Esophagus muscularis mucosa (tissue), 4 donors: ENCODE measurements at regions not wholly inside any gene's neighbourhood (a gene's known extent, or its start where the extent isn't known, plus 50 kb on each side); places are given as distances from the start of the nearest gene placed in this dataset.
"Not testable (repeated sequence)": the region's sequence is repeated elsewhere in the genome, so short reads cannot be mapped to it uniquely, and the experiment has no call there.

Experiments used
- DNase-seq: peaks from one replicate; pipeline ENCODE4 v3.0.0-alpha.2; 2017; ENCODE audit errors: extremely low spot score
- H3K27ac ChIP-seq, 4 donors: fragments of 200-600 bp; sonication (generic); replicated peaks in 1 of 4; 1 replicate in 3 of 4; 2 replicates in 1 of 4; pipeline ENCODE4 v1.5.1; 2016 to 2019; ENCODE audit warnings: mild to moderate bottlenecking in 1 of 4
- H3K27me3 ChIP-seq, 4 donors: fragments of 200-600 bp; sonication (generic); one replicate each; pipeline versions ENCODE4 v1.5.1 to v1.6.0; 2016 to 2019
- H3K36me3 ChIP-seq, 4 donors: fragments of 200-600 bp; sonication (generic); one replicate each; pipeline ENCODE4 v1.5.1; 2016 to 2019
- H3K4me1 ChIP-seq, 4 donors: fragments of 200-600 bp; sonication (generic); one replicate each; pipeline ENCODE4 v1.5.1; 2016 to 2019
- H3K4me3 ChIP-seq, 4 donors: fragments of 200-600 bp; sonication (generic); 1 replicate in 2 of 4; 2 replicates in 2 of 4; pipeline ENCODE4 v1.5.1; 2016 to 2019; ENCODE audit warnings: mild to moderate bottlenecking in 4 of 4, moderate library complexity in 1 of 4
- H3K9me3 ChIP-seq, 4 donors: fragments of 200-600 bp; sonication (generic); 1 replicate in 3 of 4; 2 replicates in 1 of 4; pipeline ENCODE4 v1.5.1; 2016 to 2019
- EP300 ChIP-seq: sonication (generic); formaldehyde crosslinking; IDR thresholded peaks from one replicate; pipeline ENCODE4 v1.6.1; 2017; ENCODE audit warnings: antibody characterized with exemption
- POLR2A ChIP-seq: fragments of 450-650 bp; IDR thresholded peaks from one replicate; pipeline ENCODE4 v1.6.1; 2017; ENCODE audit warnings: antibody characterized with exemption, moderate library complexity, mild to moderate bottlenecking, low read depth
- POLR2AphosphoS5 ChIP-seq, 2 donors: sonication (generic); formaldehyde crosslinking; IDR thresholded peaks; one replicate each; pipeline ENCODE4 v1.6.1; 2017; ENCODE audit warnings: antibody characterized with exemption in 2 of 2
- WGBS: methylation state at CpG from one replicate; pipeline ENCODE4 v1.1.5; 2018; 5-methylcytosine and 5-hydroxymethylcytosine counted together
- intact Hi-C: fragments of 100-400 bp; cut with DNase I; formaldehyde crosslinking; loops from one replicate; pipeline ENCODE4 v1.15.1; 2023
- TF ChIP-seq, protein P1 (sequence below), 3 experiments: fragments of 200-600 bp in 2 of 3; fragments of 450-650 bp in 1 of 3; sonication (generic) in 2 of 3; IDR thresholded peaks; one replicate each; pipeline ENCODE4 v1.5.1; 2017 to 2019; ENCODE audit warnings: antibody characterized with exemption in 3 of 3, mild to moderate bottlenecking in 2 of 3, moderate library complexity in 1 of 3

DNA sequence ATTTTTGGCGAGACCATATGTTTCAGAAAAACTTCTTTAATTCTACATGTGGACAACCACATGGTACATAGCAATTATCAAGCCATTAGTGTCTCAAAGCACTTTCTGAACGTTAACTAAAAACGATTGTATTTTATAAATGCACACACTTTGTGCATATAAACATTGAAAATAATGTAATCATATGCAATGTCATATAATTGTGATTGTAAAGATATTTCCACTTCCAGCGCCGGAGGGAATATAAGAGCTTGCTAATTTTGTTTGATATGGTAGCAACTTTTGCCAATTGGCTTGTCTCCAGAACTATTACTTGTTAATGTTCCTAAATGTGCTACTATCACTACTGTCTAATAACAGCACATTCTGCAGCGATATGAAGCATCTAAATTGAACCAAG, 162.3 kb upstream of the SMIM31 start:
- TF ChIP-seq POLR2A (no peak), POLR2AphosphoS5 (IDR thresholded peaks at IDR 0.05) (no peak), EP300 (no peak)
- TF ChIP-seq, protein P1, sequence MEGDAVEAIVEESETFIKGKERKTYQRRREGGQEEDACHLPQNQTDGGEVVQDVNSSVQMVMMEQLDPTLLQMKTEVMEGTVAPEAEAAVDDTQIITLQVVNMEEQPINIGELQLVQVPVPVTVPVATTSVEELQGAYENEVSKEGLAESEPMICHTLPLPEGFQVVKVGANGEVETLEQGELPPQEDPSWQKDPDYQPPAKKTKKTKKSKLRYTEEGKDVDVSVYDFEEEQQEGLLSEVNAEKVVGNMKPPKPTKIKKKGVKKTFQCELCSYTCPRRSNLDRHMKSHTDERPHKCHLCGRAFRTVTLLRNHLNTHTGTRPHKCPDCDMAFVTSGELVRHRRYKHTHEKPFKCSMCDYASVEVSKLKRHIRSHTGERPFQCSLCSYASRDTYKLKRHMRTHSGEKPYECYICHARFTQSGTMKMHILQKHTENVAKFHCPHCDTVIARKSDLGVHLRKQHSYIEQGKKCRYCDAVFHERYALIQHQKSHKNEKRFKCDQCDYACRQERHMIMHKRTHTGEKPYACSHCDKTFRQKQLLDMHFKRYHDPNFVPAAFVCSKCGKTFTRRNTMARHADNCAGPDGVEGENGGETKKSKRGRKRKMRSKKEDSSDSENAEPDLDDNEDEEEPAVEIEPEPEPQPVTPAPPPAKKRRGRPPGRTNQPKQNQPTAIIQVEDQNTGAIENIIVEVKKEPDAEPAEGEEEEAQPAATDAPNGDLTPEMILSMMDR (IDR thresholded peaks at IDR 0.05), result no peak
- intact Hi-C loops, result no loop called here
- Histone ChIP-seq H3K27ac (no peak overlapping the region), H3K4me1 (no peaks in the 10 kb centered on the region), H3K27me3 (no peaks in the 10 kb centered on the region), H3K9me3 (no peaks in the 10 kb centered on the region), H3K36me3 (no peaks in the 10 kb centered on the region), H3K4me3 (no peak overlapping the region)
- no peak for DNase-seq
- 62% methylated on average over 6 of the region's 6 CpGs for WGBS

- 82% methylated on average over 4 of the region's 4 CpGs for WGBS
- Histone ChIP-seq H3K9me3 (no peaks in the 10 kb centered on the region), H3K27me3 (no peaks in the 10 kb centered on the region), H3K36me3 (no peaks in the 10 kb centered on the region), H3K27ac (no peak overlapping the region), H3K4me1 (no peaks in the 10 kb centered on the region), H3K4me3 (no peak overlapping the region)
- TF ChIP-seq POLR2AphosphoS5 (IDR thresholded peaks at IDR 0.05), result no peak
- TF ChIP-seq EP300, result no peak
- TF ChIP-seq, protein P1 (IDR thresholded peaks at IDR 0.05), result no peak
- no peak for TF ChIP-seq POLR2A
- no peak for DNase-seq
- intact Hi-C loops, result no loop called here
Measured at GRCh38 chr4:164595751-164596150, 158.2 kb upstream of the SMIM31 start.

- H3K36me3 ChIP-seq, result no peaks in the 10 kb centered on the region
- no peaks in the 10 kb centered on the region for H3K4me1 ChIP-seq
- no peaks in the 10 kb centered on the region for H3K27me3 ChIP-seq
- 86% methylated on average over 17 of the region's 17 CpGs for WGBS
- TF ChIP-seq POLR2A (no peak), EP300 (no peak)
- TF ChIP-seq, protein P1 (IDR thresholded peaks at IDR 0.05), result no peak
- no peak for DNase-seq
- H3K27ac ChIP-seq, result no peak overlapping the region
- H3K4me3 ChIP-seq, result no peak overlapping the region
- intact Hi-C loops, result no loop called here
- peaks cover 0 to under 1% (median 0%) of the 10 kb centered on the region in 4 donors for H3K9me3 ChIP-seq
Measured at GRCh38 chr4:164596318-164596878, 157.5 kb upstream of the SMIM31 start.

GRCh38 chr4:164596927-164597326, 157.0 kb upstream of the SMIM31 start:
- no peak for DNase-seq
- no peaks in the 10 kb centered on the region for H3K27me3 ChIP-seq
- H3K4me1 ChIP-seq, result no peaks in the 10 kb centered on the region
- intact Hi-C loops, result no loop called here
- no peaks in the 10 kb centered on the region for H3K36me3 ChIP-seq
- WGBS, result 22% methylated on average over 1 of the region's 1 CpG
- peaks cover 0 to 6% (median 3%) of the 10 kb centered on the region in 4 donors for H3K9me3 ChIP-seq
- TF ChIP-seq EP300 (no peak), POLR2A (no peak), POLR2AphosphoS5 (IDR thresholded peaks at IDR 0.05) (no peak)
- TF ChIP-seq, protein P1 (IDR thresholded peaks at IDR 0.05), result no peak
- no peak overlapping the region for H3K4me3 ChIP-seq
- H3K27ac ChIP-seq, result no peak overlapping the region

- no peak overlapping the region for H3K27ac ChIP-seq
- H3K36me3 ChIP-seq, result no peaks in the 10 kb centered on the region
- 66% methylated on average over 1 of the region's 1 CpG for WGBS
- DNase-seq, result no peak
- intact Hi-C loops, result no loop called here
- no peaks in the 10 kb centered on the region for H3K4me1 ChIP-seq
- TF ChIP-seq, protein P1 (IDR thresholded peaks at IDR 0.05), result no peak
- no peak for TF ChIP-seq POLR2AphosphoS5 (IDR thresholded peaks at IDR 0.05)
- no peak for TF ChIP-seq POLR2A
- no peak for TF ChIP-seq EP300
- peaks cover 0 to 15% (median 7%) of the 10 kb centered on the region in 4 donors for H3K9me3 ChIP-seq
- no peaks in the 10 kb centered on the region for H3K27me3 ChIP-seq
- H3K4me3 ChIP-seq, result no peak overlapping the region
Measured at GRCh38 chr4:164601653-164602052, 152.3 kb upstream of the SMIM31 start.

- H3K27me3 ChIP-seq, H3K4me1 ChIP-seq, H3K27ac ChIP-seq, H3K36me3 ChIP-seq, H3K4me3 ChIP-seq, DNase-seq, intact Hi-C loops: not testable (repeated sequence)
- peaks cover 0 to 15% (median 7%) of the 10 kb centered on the region in 4 donors for H3K9me3 ChIP-seq
- WGBS, result 73% methylated on average over 6 of the region's 6 CpGs
Measured at GRCh38 chr4:164605791-164606190, 148.1 kb upstream of the SMIM31 start.
